ENCODE measurements at regions not wholly inside any gene's neighbourhood (a gene's known extent, or its start where the extent isn't known, plus 50 kb on each side); places are given as distances from the start of the nearest gene placed in this dataset.

GRCh38 chr1:30280572-30280971, 442.8 kb downstream of the MATN1 start:
- no peak for DNase-seq

GRCh38 chr1:30277911-30278310, 445.5 kb downstream of the MATN1 start:
- DNase-seq = no peak

- no peak for DNase-seq
Observed at GRCh38 chr1:30277415-30277814, 446.0 kb downstream of the MATN1 start.

- no peak for DNase-seq
Observed at GRCh38 chr1:30275926-30276764, 447.2 kb downstream of the MATN1 start.

- DNase-seq = no peak
Observed at GRCh38 chr1:30274976-30275621, 448.3 kb downstream of the MATN1 start.

GRCh38 chr1:30274173-30274970, 449.0 kb downstream of the MATN1 start:
- no peak for DNase-seq

- DNase-seq = no peak
Observed at GRCh38 chr1:30273456-30273855, 449.9 kb downstream of the MATN1 start.

GRCh38 chr1:30273021-30273325, 450.4 kb downstream of the MATN1 start:
- no peak for DNase-seq

- DNase-seq = no peak
Observed at GRCh38 chr1:30272277-30273020, 450.9 kb downstream of the MATN1 start.

GRCh38 chr1:30271401-30272276, 451.7 kb downstream of the MATN1 start:
- no peak for DNase-seq

- DNase-seq = no peak
Observed at GRCh38 chr1:30270461-30270860, 452.9 kb downstream of the MATN1 start.

GRCh38 chr1:30268923-30269666, 454.3 kb downstream of the MATN1 start:
- no peak for DNase-seq

GRCh38 chr1:30267856-30268255, 455.5 kb downstream of the MATN1 start:
- no peak for DNase-seq

GRCh38 chr1:30267046-30267445, 456.3 kb downstream of the MATN1 start:
- no peak for DNase-seq

- no peak for DNase-seq
Observed at GRCh38 chr1:30265127-30266070, 458.0 kb downstream of the MATN1 start.

- DNase-seq = no peak
Observed at GRCh38 chr1:30264672-30265025, 458.7 kb downstream of the MATN1 start.

GRCh38 chr1:30263888-30264671, 459.3 kb downstream of the MATN1 start:
- no peak for DNase-seq

- DNase-seq = no peak
Observed at GRCh38 chr1:30263405-30263804, 460.0 kb downstream of the MATN1 start.

- no peak for DNase-seq
Observed at GRCh38 chr1:30262158-30262557, 461.2 kb downstream of the MATN1 start.
